HCT116 (cell line): ENCODE measurements at regions not wholly inside any gene's neighbourhood (a gene's known extent, or its start where the extent isn't known, plus 50 kb on each side); places are given as distances from the start of the nearest gene placed in this dataset.

ENCODE experiments used
- CTCF ChIP-seq, 3 experiments: fragments of 200-600 bp in 1 of 3; sonication (generic) in 1 of 3; IDR thresholded peaks in 2 of 3; conservative IDR thresholded peaks in 1 of 3; 2 replicates each; pipeline ENCODE4 v1.5.1; 2012 to 2017; ENCODE audit warnings: low read depth in 2 of 3, low read length in 2 of 3, antibody characterized with exemption in 1 of 3, borderline replicate concordance in 1 of 3, control low read depth in 1 of 3, mild to moderate bottlenecking in 1 of 3, mixed read lengths in 1 of 3, mixed run types in 1 of 3, moderate library complexity in 1 of 3; ENCODE audit not compliant: insufficient read depth in 1 of 3
- MAX ChIP-seq: IDR thresholded peaks from 2 replicates; pipeline ENCODE4 v1.6.1; 2012
- POLR2A ChIP-seq: IDR thresholded peaks from 2 replicates; pipeline ENCODE4 v1.7.0; 2011; ENCODE audit warnings: borderline replicate concordance; ENCODE audit not compliant: insufficient read depth, insufficient read length; ENCODE audit errors: extremely low read depth
- REST ChIP-seq: IDR thresholded peaks from 2 replicates; pipeline ENCODE4 v1.6.1; 2012; ENCODE audit warnings: low read depth

- no peak for TF ChIP-seq POLR2A
- TF ChIP-seq CTCF (IDR thresholded peaks at IDR 0.05 in 2 of 3, conservative IDR thresholded peaks at IDR 0.05 in 1 of 3; ENCODE audit: borderline replicate concordance in 1 of 3, insufficient read depth in 1 of 3, low read depth in 2 of 3, low read length in 2 of 3) = no peak
- TF ChIP-seq MAX = no peak
- TF ChIP-seq REST = no peak
Observed at GRCh38 chr10:60648761-60649160, 129.5 kb upstream of the CDK1 start.
